ENCODE measurements at regions not wholly inside any gene's neighbourhood (a gene's known extent, or its start where the extent isn't known, plus 50 kb on each side); places are given as distances from the start of the nearest gene placed in this dataset.
A peak's percentile ranks its signal among the peaks of the same experiment; 100 is the strongest.

DNA sequence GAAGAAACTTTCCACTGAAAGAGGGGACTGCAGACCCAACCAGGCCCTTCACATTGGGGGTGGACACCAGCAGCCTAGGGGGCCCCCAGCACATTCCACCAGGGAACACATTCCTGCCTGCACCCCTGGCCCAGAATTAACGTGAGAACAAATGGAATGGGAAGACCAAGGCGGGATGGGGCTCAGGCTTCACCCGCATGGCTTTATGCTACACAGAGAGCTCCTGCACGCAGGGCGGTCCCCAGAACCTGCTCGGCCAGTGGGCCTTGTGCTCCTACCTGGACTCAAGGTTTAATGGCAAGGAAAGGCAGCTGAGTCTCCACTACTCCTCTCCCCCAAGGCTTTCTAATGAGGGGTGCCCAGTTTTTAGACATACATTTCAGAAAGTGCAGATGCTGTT, 146.3 kb upstream of the GPR26 start:
- no peak overlapping the region for H3K4me3 ChIP-seq (ENCODE audit: low read depth, poor library complexity, severe bottlenecking)
- intact Hi-C loops (cut with DNase I; ENCODE audit: low total_unique reads): no loop called here
- no peak for TF ChIP-seq POLR2A (IDR thresholded peaks at IDR 0.05)
- TF ChIP-seq, protein P1, sequence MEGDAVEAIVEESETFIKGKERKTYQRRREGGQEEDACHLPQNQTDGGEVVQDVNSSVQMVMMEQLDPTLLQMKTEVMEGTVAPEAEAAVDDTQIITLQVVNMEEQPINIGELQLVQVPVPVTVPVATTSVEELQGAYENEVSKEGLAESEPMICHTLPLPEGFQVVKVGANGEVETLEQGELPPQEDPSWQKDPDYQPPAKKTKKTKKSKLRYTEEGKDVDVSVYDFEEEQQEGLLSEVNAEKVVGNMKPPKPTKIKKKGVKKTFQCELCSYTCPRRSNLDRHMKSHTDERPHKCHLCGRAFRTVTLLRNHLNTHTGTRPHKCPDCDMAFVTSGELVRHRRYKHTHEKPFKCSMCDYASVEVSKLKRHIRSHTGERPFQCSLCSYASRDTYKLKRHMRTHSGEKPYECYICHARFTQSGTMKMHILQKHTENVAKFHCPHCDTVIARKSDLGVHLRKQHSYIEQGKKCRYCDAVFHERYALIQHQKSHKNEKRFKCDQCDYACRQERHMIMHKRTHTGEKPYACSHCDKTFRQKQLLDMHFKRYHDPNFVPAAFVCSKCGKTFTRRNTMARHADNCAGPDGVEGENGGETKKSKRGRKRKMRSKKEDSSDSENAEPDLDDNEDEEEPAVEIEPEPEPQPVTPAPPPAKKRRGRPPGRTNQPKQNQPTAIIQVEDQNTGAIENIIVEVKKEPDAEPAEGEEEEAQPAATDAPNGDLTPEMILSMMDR (IDR thresholded peaks at IDR 0.05): no peak
- WGBS, 2 donors: 74 to 79% methylated on average over 6 of the region's 6 CpGs
- peak in 1 of 2 donors; percentile 69 for DNase-seq (ENCODE audit: low spot score in 2 of 2)

DNA sequence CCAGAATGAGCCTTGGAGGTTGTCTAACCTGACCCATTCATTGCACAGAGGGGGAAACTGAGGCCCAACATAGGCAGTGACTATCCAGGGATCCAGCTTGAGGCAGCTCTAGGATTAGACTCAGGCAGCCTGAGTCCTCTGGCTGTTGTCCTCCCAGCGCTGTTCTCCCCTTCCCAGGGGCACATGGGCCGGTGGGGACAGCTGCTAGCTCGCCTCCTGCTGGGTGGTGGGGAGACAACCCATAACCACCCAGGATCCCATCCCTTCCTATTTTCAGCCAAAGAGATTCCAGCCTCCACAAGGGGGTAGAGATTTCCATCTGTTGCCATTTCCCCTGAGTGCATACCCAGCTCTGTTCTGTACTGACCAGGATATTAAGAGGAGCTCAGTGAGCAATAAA, 145.1 kb upstream of the GPR26 start:
- WGBS, 2 donors: 74 to 77% methylated on average over 3 of the region's 3 CpGs
- peak in 1 of 2 donors; percentile 26 for DNase-seq (ENCODE audit: low spot score in 2 of 2)

DNA sequence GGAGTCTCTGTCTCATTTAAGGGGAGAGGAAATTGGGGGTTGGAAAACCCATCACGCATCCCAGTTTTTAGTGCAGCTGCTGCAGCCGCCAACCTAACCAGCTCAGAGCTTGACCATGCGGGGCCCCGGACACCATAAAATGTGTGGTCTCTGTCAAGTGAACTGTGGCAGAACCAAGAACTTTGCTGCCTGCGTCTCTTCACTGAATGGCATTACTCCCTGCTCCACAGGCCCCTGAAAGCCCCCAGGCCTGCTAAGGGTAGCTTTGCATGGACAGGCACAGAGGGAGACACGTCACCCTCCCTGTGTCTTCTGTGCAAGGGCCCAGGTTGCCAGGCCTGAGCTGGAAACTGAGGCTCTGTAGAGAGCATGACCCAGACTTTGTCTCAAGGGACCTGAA, 144.6 kb upstream of the GPR26 start:
- WGBS, 2 donors: 50 to 71% methylated on average over 3 to 5 of the region's 6 CpGs
- DNase-seq (ENCODE audit: low spot score in 2 of 2): peak in 1 of 2 donors; percentile 76
- TF ChIP-seq POLR2A (IDR thresholded peaks at IDR 0.05): no peak
- TF ChIP-seq, protein P1 (IDR thresholded peaks at IDR 0.05): no peak
- no peak overlapping the region for H3K4me3 ChIP-seq (ENCODE audit: low read depth, poor library complexity, severe bottlenecking)
- intact Hi-C loops (cut with DNase I; ENCODE audit: low total_unique reads): no loop called here

More for the DNA sequence above, 145.1 kb upstream of the GPR26 start:
- no peak overlapping the region for H3K4me3 ChIP-seq (ENCODE audit: low read depth, poor library complexity, severe bottlenecking)
- TF ChIP-seq, protein P1 (IDR thresholded peaks at IDR 0.05): no peak
- no peak for TF ChIP-seq POLR2A (IDR thresholded peaks at IDR 0.05)
- intact Hi-C loops (cut with DNase I; ENCODE audit: low total_unique reads): no loop called here

DNA sequence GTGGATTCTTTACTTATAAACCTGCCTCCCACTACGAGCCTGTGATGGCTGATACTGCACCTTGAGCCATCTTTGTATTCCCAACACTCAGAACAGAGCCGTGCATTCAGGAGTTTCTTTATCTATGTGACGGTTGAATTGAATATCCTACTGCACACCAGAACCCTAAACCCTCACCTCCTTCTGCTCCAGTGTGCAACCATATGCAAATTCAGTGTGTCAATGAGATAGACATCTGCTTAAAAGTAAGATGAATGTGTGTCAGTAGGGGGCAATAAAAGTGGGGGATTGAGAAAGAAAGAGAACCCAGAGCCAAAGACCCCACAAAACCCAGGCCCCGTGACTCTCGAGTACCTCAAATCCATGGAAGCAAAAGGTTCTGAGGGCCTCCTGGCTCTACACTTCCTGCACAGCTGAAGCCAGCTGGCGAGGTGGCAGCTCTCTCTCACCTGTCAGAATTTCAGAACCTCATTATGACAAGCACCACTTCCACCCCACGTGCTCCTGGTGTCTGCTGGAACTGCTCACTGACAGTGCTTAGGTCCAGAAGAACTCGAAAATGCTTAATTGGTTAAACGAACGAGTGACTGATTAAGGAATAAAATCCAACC, 143.3 kb upstream of the GPR26 start:
- intact Hi-C loops (cut with DNase I; ENCODE audit: low total_unique reads): no loop called here
- DNase-seq (ENCODE audit: low spot score in 2 of 2): peak in 1 of 2 donors; percentile 26
- no peak overlapping the region for H3K4me3 ChIP-seq (ENCODE audit: low read depth, poor library complexity, severe bottlenecking)
- WGBS, 2 donors: 78% methylated on average over 10 of the region's 10 CpGs
- no peak for TF ChIP-seq POLR2A (IDR thresholded peaks at IDR 0.05)
- TF ChIP-seq, protein P1 (IDR thresholded peaks at IDR 0.05): no peak

DNA sequence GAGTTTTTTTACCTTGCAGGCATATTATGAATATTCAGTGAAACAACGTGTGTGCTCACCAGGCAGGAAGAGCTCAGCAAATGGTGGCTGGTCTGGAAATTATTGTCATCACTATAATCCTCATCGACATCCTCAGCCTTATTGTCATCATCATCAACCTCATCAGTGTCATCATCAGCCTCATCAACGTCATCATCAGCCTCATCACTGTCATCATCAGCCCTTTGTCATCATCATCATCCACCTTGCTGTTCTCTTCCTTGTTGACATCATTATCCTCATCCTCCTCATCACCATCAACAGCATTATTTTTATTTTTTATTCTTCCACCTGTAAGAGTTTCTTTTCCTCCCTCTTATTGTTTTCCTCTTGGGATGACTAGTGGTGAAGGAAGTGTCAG, 142.3 kb upstream of the GPR26 start:
- H3K4me3 ChIP-seq (ENCODE audit: low read depth, poor library complexity, severe bottlenecking): no peak overlapping the region
- no peak for TF ChIP-seq POLR2A (IDR thresholded peaks at IDR 0.05)
- TF ChIP-seq, protein P1 (IDR thresholded peaks at IDR 0.05): no peak
- 75 to 80% methylated on average over 3 of the region's 3 CpGs for WGBS, 2 donors
- intact Hi-C loops (cut with DNase I; ENCODE audit: low total_unique reads): no loop called here
- DNase-seq (ENCODE audit: low spot score in 2 of 2): no peak

All from lower leg skin (tissue), 4 donors.